HUES6 (cell line): ENCODE measurements at regions not wholly inside any gene's neighbourhood (a gene's known extent, or its start where the extent isn't known, plus 50 kb on each side); places are given as distances from the start of the nearest gene placed in this dataset.
"Not testable (repeated sequence)": the region's sequence is repeated elsewhere in the genome, so short reads cannot be mapped to it uniquely, and the experiment has no call there.

Experiments used
- H3K27ac ChIP-seq: 2 replicates; pipeline ENCODE4 v1.7.0; 2013; ENCODE audit warnings: low read depth, mild to moderate bottlenecking, low read length, inconsistent platforms
- H3K27me3 ChIP-seq: 2 replicates; pipeline ENCODE4 v1.6.1; 2013; ENCODE audit warnings: low read length; ENCODE audit not compliant: control insufficient read depth, insufficient read depth
- H3K36me3 ChIP-seq: 2 replicates; pipeline ENCODE4 v1.6.1; 2013; ENCODE audit warnings: low read length; ENCODE audit not compliant: control insufficient read depth, insufficient read depth
- H3K4me1 ChIP-seq: 2 replicates; pipeline ENCODE4 v1.6.1; 2013; ENCODE audit warnings: low read length; ENCODE audit not compliant: control insufficient read depth, insufficient read depth
- H3K4me3 ChIP-seq: 2 replicates; pipeline ENCODE4 v1.5.1; 2013; ENCODE audit warnings: low read depth, low read length
- H3K9ac ChIP-seq: one replicate; pipeline ENCODE4 v1.6.1; 2013; ENCODE audit warnings: mild to moderate bottlenecking, low read length
- H3K9me3 ChIP-seq: 2 replicates; pipeline ENCODE4 v1.6.1; 2013; ENCODE audit warnings: low read depth, low read length; ENCODE audit not compliant: control insufficient read depth, insufficient read depth

DNA sequence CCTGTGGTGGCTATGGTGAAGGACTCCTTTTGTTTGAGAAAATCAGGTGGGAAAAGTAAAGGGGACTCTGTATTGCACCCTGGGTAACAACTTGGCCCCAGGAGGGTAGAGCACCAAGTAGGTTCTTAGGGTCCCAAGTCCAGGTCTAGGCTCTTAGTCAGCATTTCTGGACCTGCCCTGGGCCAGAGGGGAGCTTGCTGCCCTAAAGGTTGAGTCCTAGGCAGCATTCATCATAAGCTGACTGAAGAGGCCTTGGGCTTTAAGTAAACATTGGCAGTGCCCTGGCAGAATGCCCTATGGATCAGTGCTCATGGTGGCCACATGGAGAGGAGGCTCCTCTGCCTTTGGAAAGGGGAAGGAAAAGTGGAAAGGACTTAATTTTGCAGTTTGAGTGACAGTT is 268.5 kb upstream of the CTNNB1 start:
- Histone ChIP-seq H3K4me3 (no peak overlapping the region), H3K27me3 (no peaks in the 10 kb centered on the region), H3K9me3 (no peaks in the 10 kb centered on the region), H3K9ac (no peak overlapping the region), H3K36me3 (no peaks in the 10 kb centered on the region), H3K27ac (no peak overlapping the region), H3K4me1 (peaks cover 5% of the 10 kb centered on the region; the same call in 1 of the 2 replicates)

DNA sequence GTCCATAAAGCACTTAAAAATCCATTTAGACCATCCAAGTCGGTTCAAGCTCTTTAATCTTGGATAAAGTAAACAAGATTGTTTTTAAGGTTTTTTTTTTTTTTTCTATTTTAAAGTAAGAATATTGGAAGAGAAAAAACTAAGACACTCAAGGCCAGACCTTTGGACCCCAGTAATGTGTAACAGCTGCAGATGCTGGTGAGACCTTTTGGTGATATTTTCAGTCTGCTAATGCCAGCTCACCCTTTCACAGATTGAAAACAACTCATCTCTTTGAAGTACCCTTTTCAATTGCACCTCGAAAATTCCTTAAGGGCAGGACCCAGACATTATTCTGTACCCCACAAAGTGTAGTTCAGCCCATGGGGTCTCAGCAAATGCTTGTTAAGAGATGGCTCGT is 260.7 kb upstream of the CTNNB1 start:
- Histone ChIP-seq H3K9me3 (no peaks in the 10 kb centered on the region), H3K4me3 (no peak overlapping the region), H3K4me1 (no peaks in the 10 kb centered on the region; the same call in 1 of the 2 replicates), H3K27ac (no peak overlapping the region), H3K27me3 (no peaks in the 10 kb centered on the region), H3K36me3 (no peaks in the 10 kb centered on the region), H3K9ac (no peak overlapping the region)

DNA sequence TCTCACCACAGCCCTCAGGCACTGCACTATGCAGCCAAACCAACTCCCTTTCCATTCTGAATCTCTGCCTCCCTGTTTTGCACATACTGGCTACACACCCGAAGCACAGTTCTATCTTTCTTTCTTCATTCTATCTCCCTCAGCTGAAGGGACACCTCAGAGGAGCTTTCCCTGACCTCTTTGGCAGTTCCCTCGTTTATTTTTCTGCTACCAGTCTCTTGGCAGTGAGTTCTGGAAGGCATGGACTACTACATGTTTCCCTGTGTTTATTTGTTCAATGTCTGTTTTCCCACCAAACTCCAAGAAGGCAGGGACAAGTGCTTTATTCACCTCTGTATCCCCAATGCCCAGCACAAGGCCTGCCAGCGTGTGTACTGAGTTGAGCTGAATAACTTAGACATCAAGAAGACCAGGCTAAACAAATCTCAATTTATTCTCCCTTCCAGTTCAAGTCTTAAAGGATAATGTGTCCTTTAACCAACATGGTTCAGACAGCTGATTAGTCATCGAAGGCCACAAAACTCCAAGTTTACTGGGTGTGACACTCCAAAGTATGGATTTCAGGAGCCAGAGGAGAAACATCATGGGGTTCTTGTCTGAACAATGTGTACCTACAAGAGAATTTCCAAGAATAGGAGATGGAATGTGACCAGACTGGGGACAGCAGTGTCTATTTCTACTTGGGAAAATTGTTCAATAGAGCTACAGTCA is 260.1 kb upstream of the CTNNB1 start:
- no peak overlapping the region for H3K4me3 ChIP-seq
- H3K4me1 ChIP-seq, result no peaks in the 10 kb centered on the region; the same call in 1 of the 2 replicates
- no peaks in the 10 kb centered on the region for H3K9me3 ChIP-seq
- H3K27me3 ChIP-seq, result no peaks in the 10 kb centered on the region
- no peak overlapping the region for H3K9ac ChIP-seq
- no peaks in the 10 kb centered on the region for H3K36me3 ChIP-seq
- no peak overlapping the region for H3K27ac ChIP-seq

DNA sequence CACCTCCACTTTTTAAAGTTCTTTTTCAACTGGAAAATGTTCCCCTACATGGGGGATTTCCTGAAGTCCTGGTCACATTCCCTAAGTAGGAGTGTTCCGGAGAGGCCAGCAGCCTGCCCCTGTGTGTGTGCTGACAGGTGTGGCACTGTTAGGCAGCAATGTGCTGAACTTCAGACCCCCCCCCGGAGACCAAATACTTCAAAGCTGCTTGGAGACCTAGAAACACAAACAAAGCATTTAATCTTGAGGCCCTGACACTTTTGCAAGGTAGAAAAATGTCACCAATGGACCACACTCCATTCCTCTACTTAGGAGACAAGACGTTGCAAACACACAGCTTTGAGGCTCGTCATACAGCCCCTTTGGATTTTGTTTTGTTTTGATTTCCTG is 259.6 kb upstream of the CTNNB1 start:
- H3K27ac ChIP-seq, result no peak overlapping the region
- no peaks in the 10 kb centered on the region for H3K27me3 ChIP-seq
- H3K36me3 ChIP-seq, result no peaks in the 10 kb centered on the region
- H3K9me3 ChIP-seq, result no peaks in the 10 kb centered on the region
- no peak overlapping the region for H3K9ac ChIP-seq
- H3K4me1 ChIP-seq, result no peaks in the 10 kb centered on the region; the same call in 1 of the 2 replicates
- H3K4me3 ChIP-seq, result no peak overlapping the region

DNA sequence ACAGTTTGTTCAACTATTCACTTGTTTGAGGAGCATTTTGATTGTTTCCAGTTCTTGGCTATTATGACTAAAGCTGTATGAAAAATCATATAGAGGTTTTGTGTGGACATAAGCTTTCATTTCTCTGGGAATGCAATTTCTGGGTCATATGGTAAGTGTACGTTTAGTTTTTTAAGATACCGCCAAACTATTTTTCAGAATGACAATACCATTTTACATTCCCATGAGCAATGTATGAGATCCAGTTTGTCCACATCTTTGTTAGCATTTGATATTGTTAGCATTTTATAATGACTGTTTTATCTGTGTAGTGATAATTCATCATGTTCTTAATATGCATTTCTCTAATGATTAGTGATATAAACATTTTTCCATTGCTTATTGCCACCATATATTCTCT is 258.7 kb upstream of the CTNNB1 start:
- Histone ChIP-seq H3K9ac (no peak overlapping the region), H3K9me3 (no peaks in the 10 kb centered on the region), H3K27ac (no peak overlapping the region), H3K36me3 (no peaks in the 10 kb centered on the region), H3K4me3 (no peak overlapping the region), H3K4me1 (no peaks in the 10 kb centered on the region; the same call in 1 of the 2 replicates), H3K27me3 (no peaks in the 10 kb centered on the region)

DNA sequence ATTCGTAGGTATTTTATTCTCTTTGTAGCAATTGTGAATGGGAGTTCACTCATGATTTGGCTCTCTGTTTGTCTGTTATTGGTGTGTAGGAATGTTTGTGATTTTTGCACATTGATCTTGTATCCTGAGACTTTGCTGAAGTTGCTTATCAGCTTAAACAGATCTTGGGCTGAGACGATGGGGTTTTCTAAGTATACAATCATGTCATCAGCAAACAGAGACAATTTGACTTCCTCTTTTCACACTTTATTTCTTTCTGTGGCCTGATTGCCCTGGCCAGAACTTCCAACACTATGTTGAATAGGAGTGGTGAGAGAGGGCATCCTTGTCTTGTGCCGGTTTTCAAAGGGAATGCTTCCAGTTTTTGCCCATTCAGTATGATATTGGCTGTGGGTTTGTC is 252.3 kb upstream of the CTNNB1 start:
- not testable (repeated sequence) for H3K9ac ChIP-seq, H3K9me3 ChIP-seq, H3K36me3 ChIP-seq, H3K4me3 ChIP-seq, H3K27ac ChIP-seq, H3K4me1 ChIP-seq, H3K27me3 ChIP-seq

DNA sequence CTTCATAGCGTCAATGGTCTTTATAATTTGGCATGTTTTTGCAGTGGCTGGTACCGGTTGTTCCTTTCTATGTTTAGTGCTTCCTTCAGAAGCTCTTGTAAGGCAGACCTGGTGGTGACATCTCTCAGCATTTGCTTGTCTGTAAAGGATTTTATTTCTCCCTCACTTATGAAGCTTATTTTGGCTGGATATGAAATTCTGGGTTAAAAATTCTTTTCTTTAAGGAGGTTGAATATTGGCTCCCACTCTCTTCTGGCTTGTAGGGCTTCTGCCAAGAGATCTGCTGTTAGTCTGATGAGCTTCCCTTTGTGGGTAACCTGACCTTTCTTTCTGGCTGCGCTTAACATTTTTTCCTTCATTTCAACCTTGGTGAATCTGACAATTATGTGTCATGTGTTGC is 250.0 kb upstream of the CTNNB1 start:
- H3K9ac ChIP-seq, H3K4me1 ChIP-seq, H3K4me3 ChIP-seq, H3K27ac ChIP-seq, H3K27me3 ChIP-seq, H3K36me3 ChIP-seq: not testable (repeated sequence)
- H3K9me3 ChIP-seq, result peaks cover 15% of the 10 kb centered on the region; the same call in 1 of the 2 replicates

DNA sequence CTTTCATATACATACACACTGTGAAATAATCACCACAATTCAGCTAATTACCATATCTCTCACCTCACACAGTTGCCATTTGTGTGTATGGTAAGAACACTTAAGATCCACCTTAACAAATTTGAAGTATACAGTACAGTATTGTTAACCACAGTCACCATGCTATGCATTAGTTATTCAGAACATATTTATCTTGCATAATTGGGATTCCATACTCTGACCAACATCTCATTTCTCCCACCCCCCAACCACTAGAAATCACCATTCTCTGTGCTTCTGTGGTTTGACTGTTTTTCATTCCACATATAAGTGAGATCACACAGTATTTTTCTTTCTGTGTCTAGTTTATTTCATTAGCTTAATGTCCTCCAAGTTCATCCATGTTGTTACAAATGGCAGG is 247.7 kb upstream of the CTNNB1 start:
- no peak overlapping the region for H3K4me3 ChIP-seq
- H3K9ac ChIP-seq, result no peak overlapping the region
- no peaks in the 10 kb centered on the region for H3K4me1 ChIP-seq
- H3K27me3 ChIP-seq, result no peaks in the 10 kb centered on the region
- H3K27ac ChIP-seq, result no peak overlapping the region
- H3K36me3 ChIP-seq, result no peaks in the 10 kb centered on the region
- H3K9me3 ChIP-seq, result peaks cover 15% of the 10 kb centered on the region; the same call in 1 of the 2 replicates

DNA sequence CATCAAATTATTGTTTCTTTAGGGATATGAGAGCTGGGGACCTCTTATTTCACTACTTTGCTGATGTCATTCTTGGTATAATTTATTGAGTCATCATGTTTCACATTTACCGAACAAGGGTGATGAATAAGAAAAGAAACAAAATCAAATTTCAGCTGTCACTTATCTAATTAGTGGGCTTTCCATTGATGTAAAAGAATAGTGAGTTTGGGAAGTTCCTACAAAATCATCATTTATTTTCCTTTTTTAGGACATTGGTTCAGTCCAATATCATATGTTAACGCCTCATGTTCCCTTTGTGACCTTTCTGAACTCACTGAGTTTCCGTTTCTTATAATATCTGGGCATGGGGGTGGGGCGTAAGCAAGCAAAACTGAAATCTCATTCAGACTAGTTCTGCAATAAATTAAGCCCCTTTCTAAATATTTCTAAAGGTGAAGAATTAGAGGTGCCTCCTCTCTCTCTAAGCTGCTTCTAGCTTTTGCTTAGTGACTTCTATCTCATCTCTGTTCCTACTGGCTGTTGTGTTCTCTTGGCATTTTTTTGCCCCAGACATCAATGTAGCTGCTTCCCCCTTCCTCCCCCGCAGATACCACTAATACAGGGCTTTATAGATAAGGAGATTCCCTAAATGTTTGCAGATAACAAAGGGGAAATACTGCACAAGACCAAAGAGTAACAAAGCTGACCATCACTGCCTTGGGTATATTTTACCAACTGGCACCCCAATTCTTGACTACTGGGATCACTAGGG is 238.0 kb upstream of the CTNNB1 start:
- no peaks in the 10 kb centered on the region for H3K27me3 ChIP-seq
- no peaks in the 10 kb centered on the region for H3K36me3 ChIP-seq
- no peak overlapping the region for H3K9ac ChIP-seq
- peaks cover 6% of the 10 kb centered on the region for H3K4me1 ChIP-seq
- no peak overlapping the region for H3K27ac ChIP-seq
- peaks cover 15% of the 10 kb centered on the region; the same call in 1 of the 2 replicates for H3K9me3 ChIP-seq
- H3K4me3 ChIP-seq, result no peak overlapping the region

DNA sequence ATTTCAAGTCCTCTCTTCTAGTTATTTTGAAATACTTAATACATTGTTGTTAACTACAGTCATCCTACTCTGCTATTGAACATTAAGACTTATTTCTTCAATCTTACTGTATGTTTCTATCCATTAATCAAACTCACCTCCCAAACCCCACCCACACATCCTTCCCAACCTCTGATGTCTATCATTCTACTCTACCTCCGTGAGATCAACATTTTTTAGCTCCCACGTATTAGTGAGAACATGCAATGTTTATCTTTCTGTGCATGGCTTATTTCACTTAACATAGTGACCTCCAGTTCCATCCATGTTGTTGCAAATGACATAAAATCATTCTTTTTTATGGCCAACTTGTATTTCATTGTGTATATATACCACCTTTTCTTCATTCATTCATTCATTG is 236.6 kb upstream of the CTNNB1 start:
- Histone ChIP-seq H3K9ac (no peak overlapping the region), H3K9me3 (peaks cover 15% of the 10 kb centered on the region; the same call in 1 of the 2 replicates), H3K27ac (no peak overlapping the region), H3K36me3 (no peaks in the 10 kb centered on the region), H3K4me1 (peaks cover 6% of the 10 kb centered on the region), H3K27me3 (no peaks in the 10 kb centered on the region), H3K4me3 (no peak overlapping the region)

DNA sequence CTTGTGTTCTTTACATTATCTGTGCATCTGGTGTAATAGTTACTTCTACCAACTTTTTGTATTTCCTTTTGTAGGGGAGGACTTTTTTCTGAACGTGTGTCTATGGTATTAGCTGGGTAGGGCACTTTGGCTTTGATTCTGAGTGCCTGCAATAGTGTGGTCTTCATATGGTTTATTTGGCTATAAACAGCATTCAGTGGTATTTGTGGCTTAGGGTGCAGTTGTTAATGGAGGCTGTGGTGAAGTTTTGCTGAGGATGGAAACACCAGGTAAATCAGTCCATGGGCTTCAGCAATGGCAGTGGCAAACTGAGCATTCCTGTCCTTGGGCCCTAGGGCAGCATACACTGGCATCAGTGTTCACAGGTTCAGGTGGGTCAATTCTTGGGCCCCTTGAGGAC is 230.6 kb upstream of the CTNNB1 start:
- no peak overlapping the region for H3K9ac ChIP-seq
- no peaks in the 10 kb centered on the region for H3K36me3 ChIP-seq
- no peak overlapping the region for H3K27ac ChIP-seq
- H3K27me3 ChIP-seq, result no peaks in the 10 kb centered on the region
- H3K9me3 ChIP-seq, result peaks cover 5% of the 10 kb centered on the region; the same call in 1 of the 2 replicates
- no peaks in the 10 kb centered on the region for H3K4me1 ChIP-seq
- H3K4me3 ChIP-seq, result no peak overlapping the region
